OCI-LY7 (cell line): ENCODE measurements at regions not wholly inside any gene's neighbourhood (a gene's known extent, or its start where the extent isn't known, plus 50 kb on each side); places are given as distances from the start of the nearest gene placed in this dataset.

Source experiments
- CTCF ChIP-seq: fragments of 200-600 bp; sonication (generic); conservative IDR thresholded peaks from 2 replicates; pipeline ENCODE4 v1.5.1; 2014; ENCODE audit warnings: mild to moderate bottlenecking, antibody characterized with exemption, low read length, moderate library complexity, mixed read lengths
- EZH2phosphoT487 ChIP-seq: fragments of 200-600 bp; sonication (generic); IDR thresholded peaks from 2 replicates; pipeline ENCODE4 v1.6.1; 2018; ENCODE audit warnings: low read depth, borderline replicate concordance, mild to moderate bottlenecking, mixed run types, antibody characterized with exemption, low read length, moderate library complexity, mixed read lengths

- TF ChIP-seq CTCF = no peak
- no peak for TF ChIP-seq EZH2phosphoT487
Observed at GRCh38 chr4:179582164-179582905, 2140.1 kb upstream of the AGA start.
